ENCODE measurements at regions not wholly inside any gene's neighbourhood (a gene's known extent, or its start where the extent isn't known, plus 50 kb on each side); places are given as distances from the start of the nearest gene placed in this dataset.

DNA sequence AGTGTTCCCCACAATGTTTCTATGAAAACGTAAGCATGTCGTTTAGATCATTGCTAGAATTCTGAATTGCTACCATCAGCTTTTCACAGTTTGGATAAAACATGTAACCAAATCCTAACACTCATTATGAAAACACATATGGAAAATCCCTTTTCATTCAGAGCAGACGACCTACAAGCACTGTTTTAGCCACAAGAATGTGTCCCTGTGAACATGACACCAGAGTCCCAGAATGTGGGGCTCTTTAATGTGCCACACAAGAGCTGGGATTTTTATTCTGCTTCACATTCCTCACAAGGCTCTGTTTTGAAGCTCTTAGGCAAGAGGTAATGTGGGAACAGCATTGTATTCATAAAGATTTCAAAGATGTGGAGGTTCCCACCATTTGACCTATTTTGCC lies 141.1 kb upstream of the CITED2 start:
- in situ Hi-C loops (cut with MboI; ENCODE audit: low sequenced_read_pairs, unreplicated experiment): no loop called here
- TF ChIP-seq, protein P1, sequence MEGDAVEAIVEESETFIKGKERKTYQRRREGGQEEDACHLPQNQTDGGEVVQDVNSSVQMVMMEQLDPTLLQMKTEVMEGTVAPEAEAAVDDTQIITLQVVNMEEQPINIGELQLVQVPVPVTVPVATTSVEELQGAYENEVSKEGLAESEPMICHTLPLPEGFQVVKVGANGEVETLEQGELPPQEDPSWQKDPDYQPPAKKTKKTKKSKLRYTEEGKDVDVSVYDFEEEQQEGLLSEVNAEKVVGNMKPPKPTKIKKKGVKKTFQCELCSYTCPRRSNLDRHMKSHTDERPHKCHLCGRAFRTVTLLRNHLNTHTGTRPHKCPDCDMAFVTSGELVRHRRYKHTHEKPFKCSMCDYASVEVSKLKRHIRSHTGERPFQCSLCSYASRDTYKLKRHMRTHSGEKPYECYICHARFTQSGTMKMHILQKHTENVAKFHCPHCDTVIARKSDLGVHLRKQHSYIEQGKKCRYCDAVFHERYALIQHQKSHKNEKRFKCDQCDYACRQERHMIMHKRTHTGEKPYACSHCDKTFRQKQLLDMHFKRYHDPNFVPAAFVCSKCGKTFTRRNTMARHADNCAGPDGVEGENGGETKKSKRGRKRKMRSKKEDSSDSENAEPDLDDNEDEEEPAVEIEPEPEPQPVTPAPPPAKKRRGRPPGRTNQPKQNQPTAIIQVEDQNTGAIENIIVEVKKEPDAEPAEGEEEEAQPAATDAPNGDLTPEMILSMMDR (IDR thresholded peaks at IDR 0.05; ENCODE audit: borderline replicate concordance, control extremely low read depth, extremely low read depth, insufficient read depth, missing control alignments): no peak
- peak; percentile 41 for DNase-seq (ENCODE audit: low spot score)

DNA sequence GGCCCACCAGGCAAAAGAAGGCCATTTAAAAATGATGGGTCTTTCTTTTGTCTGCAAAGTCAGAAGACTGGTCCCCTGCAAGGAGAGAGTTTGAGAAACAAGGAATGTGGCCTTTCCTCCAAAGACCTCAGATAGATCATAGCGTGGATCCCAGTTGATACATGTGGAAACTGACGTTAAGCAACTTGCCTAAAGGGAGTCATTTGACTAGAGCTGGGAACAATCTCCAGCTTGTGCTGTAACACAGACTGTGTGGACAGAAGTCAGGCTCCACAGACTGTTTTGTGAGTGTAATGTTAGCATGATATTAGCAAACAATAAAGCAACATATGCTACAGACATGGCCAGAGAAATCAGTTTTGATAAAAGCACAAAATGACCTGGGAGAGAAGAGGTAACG lies 140.4 kb upstream of the CITED2 start:
- in situ Hi-C loops (cut with MboI; ENCODE audit: low sequenced_read_pairs, unreplicated experiment): no loop called here
- TF ChIP-seq, protein P1 (IDR thresholded peaks at IDR 0.05; ENCODE audit: borderline replicate concordance, control extremely low read depth, extremely low read depth, insufficient read depth, missing control alignments): no peak
- no peak for DNase-seq (ENCODE audit: low spot score)

DNA sequence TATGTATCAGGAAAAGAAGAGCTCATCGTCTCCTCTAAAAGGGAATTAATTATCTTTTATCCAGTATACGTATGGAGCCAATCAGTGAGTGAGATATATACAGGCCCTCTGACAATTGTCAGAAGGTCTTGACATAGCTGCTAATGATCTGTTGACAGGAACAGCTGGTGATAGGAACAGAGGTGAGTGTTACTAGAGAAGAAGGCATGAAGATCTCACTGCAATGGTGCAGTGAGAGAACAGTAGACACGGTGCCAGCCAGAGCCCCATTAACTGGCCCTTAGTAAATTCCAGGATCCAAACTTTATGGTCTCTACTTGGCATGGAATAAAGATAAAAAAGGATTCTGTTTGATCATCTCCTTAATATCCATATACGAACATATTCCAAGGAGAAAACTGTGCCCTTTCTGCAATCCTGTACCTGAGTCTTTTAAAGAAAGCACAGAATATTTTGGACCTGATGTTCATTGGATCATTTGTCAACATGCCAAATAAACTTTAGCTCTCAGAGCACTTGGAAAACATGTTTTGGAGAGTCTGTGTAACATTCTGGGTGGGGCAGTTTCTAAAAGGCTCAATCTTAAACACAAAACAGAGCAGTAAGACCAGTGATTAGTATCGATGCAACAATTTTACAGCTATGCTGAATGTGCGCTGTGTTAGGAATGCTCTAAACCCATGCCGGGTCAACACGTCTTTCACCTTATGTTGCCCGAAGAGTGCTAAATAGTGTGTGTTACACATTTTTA lies 135.8 kb upstream of the CITED2 start:
- DNase-seq (ENCODE audit: low spot score): no peak
- TF ChIP-seq, protein P1 (IDR thresholded peaks at IDR 0.05; ENCODE audit: borderline replicate concordance, control extremely low read depth, extremely low read depth, insufficient read depth, missing control alignments): no peak
- in situ Hi-C loops (cut with MboI; ENCODE audit: low sequenced_read_pairs, unreplicated experiment): no loop called here

DNA sequence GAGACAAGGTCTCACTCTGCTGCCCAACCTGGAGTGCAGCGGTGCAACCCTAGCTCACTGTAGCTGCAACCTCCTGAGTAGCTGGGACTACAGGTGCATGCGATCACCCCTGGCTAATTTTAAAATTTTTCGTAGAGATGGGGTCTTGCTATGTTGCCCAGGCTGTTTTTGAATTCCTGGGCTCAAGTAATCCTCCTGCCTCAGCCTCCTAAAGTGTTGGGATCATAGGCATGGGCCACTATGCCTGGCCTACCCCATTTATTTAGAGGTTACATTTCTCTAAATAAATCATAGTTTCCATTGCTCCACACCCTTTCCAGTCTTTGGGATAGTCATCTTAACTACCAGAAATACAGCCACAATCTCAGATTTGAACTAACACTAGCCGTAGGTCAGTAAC lies 134.7 kb upstream of the CITED2 start:
- DNase-seq (ENCODE audit: low spot score): no peak
- TF ChIP-seq, protein P1 (IDR thresholded peaks at IDR 0.05; ENCODE audit: borderline replicate concordance, control extremely low read depth, extremely low read depth, insufficient read depth, missing control alignments): no peak
- in situ Hi-C loops (cut with MboI; ENCODE audit: low sequenced_read_pairs, unreplicated experiment): no loop called here

DNA sequence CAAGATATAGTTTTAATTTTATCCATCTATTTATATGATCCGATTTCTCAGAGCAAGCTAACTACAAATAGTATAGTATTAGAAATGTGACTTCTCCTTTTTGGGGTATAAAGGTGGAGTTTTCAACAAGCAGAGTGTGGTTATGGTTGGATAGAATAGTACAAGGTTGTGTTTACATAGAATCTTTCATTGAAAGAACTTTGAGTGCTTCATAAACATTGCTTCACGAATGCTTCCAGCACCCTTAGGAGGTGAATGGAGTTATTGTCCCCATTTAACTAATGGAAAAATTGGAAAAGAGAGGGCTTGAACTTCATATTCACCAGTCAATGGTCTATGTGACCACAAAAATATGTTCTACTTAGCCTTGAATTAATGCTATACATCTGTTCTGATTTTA lies 134.1 kb upstream of the CITED2 start:
- TF ChIP-seq, protein P1 (IDR thresholded peaks at IDR 0.05; ENCODE audit: borderline replicate concordance, control extremely low read depth, extremely low read depth, insufficient read depth, missing control alignments): no peak
- no peak for DNase-seq (ENCODE audit: low spot score)
- in situ Hi-C loops (cut with MboI; ENCODE audit: low sequenced_read_pairs, unreplicated experiment): no loop called here

DNA sequence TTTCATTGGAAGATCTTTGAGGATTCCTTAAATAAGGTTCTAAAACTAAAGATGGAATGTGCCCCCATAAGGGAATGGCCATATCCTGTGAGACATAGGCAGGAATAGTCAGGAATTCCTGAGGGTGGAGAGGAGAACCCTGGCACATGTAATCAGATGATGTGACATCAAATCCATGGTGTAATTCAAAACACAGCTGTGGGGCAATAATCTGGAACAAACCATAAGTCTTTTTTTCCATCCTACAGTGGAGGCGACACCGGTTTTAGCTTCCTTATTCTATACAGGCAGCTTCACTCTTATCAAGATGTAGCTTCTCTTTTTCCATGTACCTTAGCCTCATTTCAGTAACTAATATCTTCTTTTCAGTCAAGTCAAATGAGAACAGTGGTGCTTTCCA lies 133.6 kb upstream of the CITED2 start:
- TF ChIP-seq, protein P1 (IDR thresholded peaks at IDR 0.05; ENCODE audit: borderline replicate concordance, control extremely low read depth, extremely low read depth, insufficient read depth, missing control alignments): no peak
- no peak for DNase-seq (ENCODE audit: low spot score)
- in situ Hi-C loops (cut with MboI; ENCODE audit: low sequenced_read_pairs, unreplicated experiment): no loop called here
